Liver (tissue), 3 donors: ENCODE measurements at regions not wholly inside any gene's neighbourhood (a gene's known extent, or its start where the extent isn't known, plus 50 kb on each side); places are given as distances from the start of the nearest gene placed in this dataset.

Experiments
- CTCF ChIP-seq: fragments of 150-350 bp; IDR thresholded peaks from 2 replicates; pipeline ENCODE4 v1.5.1; 2017; ENCODE audit warnings: improper control_type of control experiment, low read depth, low read length; ENCODE audit not compliant: missing input control
- FOXA1 ChIP-seq: IDR thresholded peaks from 2 replicates; pipeline ENCODE4 v1.6.1; 2016; ENCODE audit warnings: antibody characterized with exemption
- GABPA ChIP-seq, 2 donors: IDR thresholded peaks in 1 of 2; conservative IDR thresholded peaks in 1 of 2; 2 replicates each; pipeline ENCODE4 v1.6.1; 2016; ENCODE audit warnings: antibody characterized with exemption in 2 of 2, mild to moderate bottlenecking in 1 of 2, moderate library complexity in 1 of 2
- MAX ChIP-seq: IDR thresholded peaks from 2 replicates; pipeline ENCODE4 v1.6.1; 2016; ENCODE audit warnings: antibody characterized with exemption
- RAD21 ChIP-seq, 2 donors: IDR thresholded peaks; 2 replicates each; pipeline ENCODE4 v1.6.1; 2016; ENCODE audit warnings: antibody characterized with exemption in 2 of 2, mild to moderate bottlenecking in 2 of 2
- REST ChIP-seq: IDR thresholded peaks from 2 replicates; pipeline ENCODE4 v1.6.1; 2016; ENCODE audit warnings: antibody characterized with exemption, mild to moderate bottlenecking
- RXRA ChIP-seq, 2 donors: IDR thresholded peaks; 2 replicates each; pipeline ENCODE4 v1.6.1; 2017 to 2018; ENCODE audit warnings: antibody characterized with exemption in 2 of 2, mild to moderate bottlenecking in 1 of 2
- YY1 ChIP-seq: IDR thresholded peaks from 2 replicates; pipeline ENCODE4 v1.6.1; 2016; ENCODE audit warnings: antibody characterized with exemption, mild to moderate bottlenecking
- donor health status: healthy.
- donor health status: healthy.

- TF ChIP-seq CTCF (no peak), FOXA1 (no peak), RXRA (IDR thresholded peaks at IDR 0.05) (no peak), REST (no peak), RAD21 (IDR thresholded peaks at IDR 0.05) (no peak), YY1 (no peak), GABPA (IDR thresholded peaks at IDR 0.05 in 1 of 2, conservative IDR thresholded peaks at IDR 0.05 in 1 of 2) (no peak), MAX (no peak)
Observed at GRCh38 chr4:58477950-58478349, 1367.8 kb upstream of the IGFBP7 start.
